ENCODE measurements at regions not wholly inside any gene's neighbourhood (a gene's known extent, or its start where the extent isn't known, plus 50 kb on each side); places are given as distances from the start of the nearest gene placed in this dataset.

DNA sequence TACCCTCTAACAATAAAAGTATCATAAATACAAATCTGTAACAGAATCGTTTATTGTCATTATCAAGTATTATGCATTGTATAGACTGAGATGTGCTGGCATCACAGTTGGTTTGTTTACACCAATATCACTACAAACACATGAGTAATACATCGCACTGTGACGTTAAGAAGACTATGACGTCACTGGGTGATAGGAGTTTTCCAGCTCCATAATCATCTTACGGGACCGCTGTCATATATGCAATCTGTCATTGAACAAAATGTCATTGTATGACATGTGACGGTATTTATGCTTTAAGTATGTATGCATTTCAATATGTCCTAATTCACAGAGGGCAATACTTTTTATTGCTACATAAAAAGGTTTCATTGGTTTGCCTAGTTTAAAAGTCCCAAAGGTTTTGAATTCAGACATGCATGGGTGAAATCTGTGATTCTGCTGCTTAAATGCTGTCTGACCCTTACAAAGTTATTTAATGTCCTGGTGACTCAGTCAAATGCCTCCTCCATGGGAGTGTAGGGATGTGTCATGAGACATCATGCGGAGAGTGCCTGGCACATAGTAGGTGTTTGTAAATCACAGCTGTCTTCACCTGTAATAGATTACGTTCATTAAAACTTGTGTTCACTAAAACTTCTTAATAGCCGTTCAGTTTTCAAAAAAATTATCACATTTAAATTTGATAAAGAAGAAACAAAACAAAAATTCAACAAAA, 160.7 kb upstream of the PDE10A start:
- TF ChIP-seq, protein P1, sequence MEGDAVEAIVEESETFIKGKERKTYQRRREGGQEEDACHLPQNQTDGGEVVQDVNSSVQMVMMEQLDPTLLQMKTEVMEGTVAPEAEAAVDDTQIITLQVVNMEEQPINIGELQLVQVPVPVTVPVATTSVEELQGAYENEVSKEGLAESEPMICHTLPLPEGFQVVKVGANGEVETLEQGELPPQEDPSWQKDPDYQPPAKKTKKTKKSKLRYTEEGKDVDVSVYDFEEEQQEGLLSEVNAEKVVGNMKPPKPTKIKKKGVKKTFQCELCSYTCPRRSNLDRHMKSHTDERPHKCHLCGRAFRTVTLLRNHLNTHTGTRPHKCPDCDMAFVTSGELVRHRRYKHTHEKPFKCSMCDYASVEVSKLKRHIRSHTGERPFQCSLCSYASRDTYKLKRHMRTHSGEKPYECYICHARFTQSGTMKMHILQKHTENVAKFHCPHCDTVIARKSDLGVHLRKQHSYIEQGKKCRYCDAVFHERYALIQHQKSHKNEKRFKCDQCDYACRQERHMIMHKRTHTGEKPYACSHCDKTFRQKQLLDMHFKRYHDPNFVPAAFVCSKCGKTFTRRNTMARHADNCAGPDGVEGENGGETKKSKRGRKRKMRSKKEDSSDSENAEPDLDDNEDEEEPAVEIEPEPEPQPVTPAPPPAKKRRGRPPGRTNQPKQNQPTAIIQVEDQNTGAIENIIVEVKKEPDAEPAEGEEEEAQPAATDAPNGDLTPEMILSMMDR (conservative IDR thresholded peaks at IDR 0.05; ENCODE audit: low read depth, low read length) = no peak
- no peak for TF ChIP-seq EZH2 (IDR thresholded peaks at IDR 0.05; ENCODE audit: low read length, unreplicated experiment)
- TF ChIP-seq EZH2phosphoT487 (IDR thresholded peaks at IDR 0.05; ENCODE audit: borderline replicate concordance, low read length) = no peak
